ENCODE measurements at regions not wholly inside any gene's neighbourhood (a gene's known extent, or its start where the extent isn't known, plus 50 kb on each side); places are given as distances from the start of the nearest gene placed in this dataset.

- TF ChIP-seq CTCF (IDR thresholded peaks at IDR 0.05), result no peak
- no peak for TF ChIP-seq POLR2A (IDR thresholded peaks at IDR 0.05)
- no peak for TF ChIP-seq EP300 (IDR thresholded peaks at IDR 0.05)
Measured at GRCh38 chr20:6416371-6416770, 293.5 kb upstream of the FERMT1 start.
